ENCODE measurements at regions not wholly inside any gene's neighbourhood (a gene's known extent, or its start where the extent isn't known, plus 50 kb on each side); places are given as distances from the start of the nearest gene placed in this dataset.

- H3K9me3 Mint-ChIP-seq = no peaks in the 10 kb centered on the region
- no peaks in the 10 kb centered on the region for H3K36me3 Mint-ChIP-seq (ENCODE audit: low read depth)
- H3K27me3 Mint-ChIP-seq (ENCODE audit: low read depth) = peaks cover 47% of the 10 kb centered on the region
- no peak overlapping the region for H3K4me3 Mint-ChIP-seq
- DNase-seq (ENCODE audit: low read depth, low spot score) = no peak
- H3K27ac Mint-ChIP-seq (ENCODE audit: unreplicated experiment) = no peak overlapping the region
- TF ChIP-seq CTCF (conservative IDR thresholded peaks at IDR 0.05) = no peak
- H3K4me1 Mint-ChIP-seq = no peaks in the 10 kb centered on the region
These were observed 53.7 kb downstream of the CAMK2N1 start for GRCh38 chr1:20432341-20432740.

- H3K27me3 Mint-ChIP-seq (ENCODE audit: low read depth) = peaks cover 37% of the 10 kb centered on the region
- H3K27ac Mint-ChIP-seq (ENCODE audit: unreplicated experiment) = no peak overlapping the region
These were observed 54.9 kb downstream of the CAMK2N1 start for GRCh38 chr1:20431176-20431460.

GRCh38 chr1:20430355-20431175, 55.4 kb downstream of the CAMK2N1 start:
- peaks cover 33% of the 10 kb centered on the region for H3K27me3 Mint-ChIP-seq (ENCODE audit: low read depth)
- DNase-seq (ENCODE audit: low read depth, low spot score) = peak; percentile 67

More at GRCh38 chr1:20431176-20431460, 54.9 kb downstream of the CAMK2N1 start:
- Mint-ChIP-seq H3K4me3 (no peak overlapping the region), H3K4me1 (no peaks in the 10 kb centered on the region), H3K36me3 (ENCODE audit: low read depth) (no peaks in the 10 kb centered on the region), H3K9me3 (no peaks in the 10 kb centered on the region)
- DNase-seq (ENCODE audit: low read depth, low spot score) = no peak
- TF ChIP-seq CTCF (conservative IDR thresholded peaks at IDR 0.05) = no peak

GRCh38 chr1:20429296-20429695, 56.7 kb downstream of the CAMK2N1 start:
- Mint-ChIP-seq H3K4me3 (no peak overlapping the region), H3K4me1 (no peaks in the 10 kb centered on the region), H3K36me3 (ENCODE audit: low read depth) (no peaks in the 10 kb centered on the region), H3K9me3 (peaks cover 5% of the 10 kb centered on the region), H3K27ac (ENCODE audit: unreplicated experiment) (peak overlapping the region; percentile 14), H3K27me3 (ENCODE audit: low read depth) (peaks cover 24% of the 10 kb centered on the region)
- TF ChIP-seq CTCF (conservative IDR thresholded peaks at IDR 0.05) = no peak
- DNase-seq (ENCODE audit: low read depth, low spot score) = no peak

More at GRCh38 chr1:20430355-20431175, 55.4 kb downstream of the CAMK2N1 start:
- H3K4me3 Mint-ChIP-seq = no peak overlapping the region
- peak; percentile 70 for TF ChIP-seq CTCF (conservative IDR thresholded peaks at IDR 0.05)
- no peak overlapping the region for H3K27ac Mint-ChIP-seq (ENCODE audit: unreplicated experiment)
- no peaks in the 10 kb centered on the region for H3K36me3 Mint-ChIP-seq (ENCODE audit: low read depth)
- no peaks in the 10 kb centered on the region for H3K9me3 Mint-ChIP-seq
- no peaks in the 10 kb centered on the region for H3K4me1 Mint-ChIP-seq

- no peak for DNase-seq (ENCODE audit: low read depth, low spot score)
- H3K27me3 Mint-ChIP-seq (ENCODE audit: low read depth) = peaks cover 21% of the 10 kb centered on the region
- no peak overlapping the region for H3K27ac Mint-ChIP-seq (ENCODE audit: unreplicated experiment)
- no peak overlapping the region for H3K4me3 Mint-ChIP-seq
- no peaks in the 10 kb centered on the region for H3K36me3 Mint-ChIP-seq (ENCODE audit: low read depth)
- peaks cover 5% of the 10 kb centered on the region for H3K9me3 Mint-ChIP-seq
- TF ChIP-seq CTCF (conservative IDR thresholded peaks at IDR 0.05) = no peak
- H3K4me1 Mint-ChIP-seq = no peaks in the 10 kb centered on the region
These were observed 57.2 kb downstream of the CAMK2N1 start for GRCh38 chr1:20428841-20429240.

Data from neural crest cell (in vitro differentiated cells).